ENCODE measurements at regions not wholly inside any gene's neighbourhood (a gene's known extent, or its start where the extent isn't known, plus 50 kb on each side); places are given as distances from the start of the nearest gene placed in this dataset.

DNA sequence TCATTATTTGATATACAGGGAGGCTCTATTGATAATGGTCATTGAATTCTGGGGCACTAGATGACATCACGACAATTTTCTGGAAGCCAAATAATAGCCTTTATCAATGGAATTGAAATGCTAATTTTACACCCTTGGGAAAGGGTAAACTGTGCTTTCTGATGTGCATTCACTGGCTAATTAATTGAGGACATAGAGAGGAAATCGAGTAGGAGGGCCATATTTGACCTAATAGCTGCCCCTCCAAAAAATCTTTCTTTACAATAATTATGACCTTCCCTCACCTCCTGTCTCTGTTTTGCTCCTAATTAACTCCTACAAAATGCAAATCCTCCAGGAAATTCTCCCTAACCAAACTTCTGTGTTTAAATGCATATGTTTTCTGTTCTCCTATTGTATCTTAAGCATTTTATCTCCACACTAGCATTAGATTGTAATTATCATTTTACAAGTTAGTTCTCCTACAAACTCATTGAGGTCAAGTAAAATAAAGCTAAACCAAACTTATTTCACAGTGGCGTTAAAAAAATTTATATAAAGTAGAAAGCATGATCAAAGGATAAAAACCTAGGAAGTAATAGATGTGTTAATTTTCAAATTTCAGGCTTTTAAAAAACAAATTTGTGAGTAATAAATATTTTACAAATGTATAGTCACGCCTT lies 1414.0 kb upstream of the AGA start:
- DNase-seq, result no peak

DNA sequence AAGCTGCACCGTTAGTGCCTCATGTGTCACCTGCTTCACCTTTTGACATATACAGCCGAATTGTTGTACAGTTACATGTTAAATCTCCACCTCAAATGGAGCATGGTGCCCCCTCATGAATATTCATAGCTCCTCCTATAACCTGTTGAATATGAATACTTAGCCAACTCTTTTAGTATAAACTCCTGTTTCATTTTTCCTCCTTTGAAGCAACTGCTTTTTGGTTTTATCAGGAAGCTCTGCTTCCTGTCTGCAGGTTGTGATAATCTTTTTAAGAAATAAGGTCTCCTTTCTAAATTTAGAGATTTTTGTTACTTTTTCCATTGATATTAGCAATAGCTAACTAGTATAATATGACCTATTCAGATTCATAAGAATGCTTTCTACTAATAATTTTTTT lies 1429.2 kb upstream of the AGA start:
- DNase-seq, result no peak

DNA sequence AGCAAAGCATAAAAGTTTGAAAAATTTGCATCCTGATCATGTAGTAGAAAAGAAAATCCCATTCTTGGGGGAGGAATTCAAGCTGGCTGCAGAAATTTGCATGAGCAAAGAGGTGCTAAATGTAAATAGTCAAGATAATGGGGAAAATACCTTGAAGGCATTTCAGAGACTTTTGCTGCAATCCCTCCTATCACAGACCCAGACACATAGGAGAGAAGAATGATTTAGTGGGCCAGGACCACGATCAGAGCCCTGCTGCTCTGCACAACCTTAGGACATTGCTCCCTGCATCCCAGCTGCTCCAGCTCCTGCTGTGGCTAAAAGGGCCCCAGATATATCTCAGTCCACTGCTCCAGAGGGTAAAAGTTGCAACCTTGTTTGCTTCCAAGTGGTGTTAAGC lies 1439.7 kb upstream of the AGA start:
- no peak for DNase-seq

DNA sequence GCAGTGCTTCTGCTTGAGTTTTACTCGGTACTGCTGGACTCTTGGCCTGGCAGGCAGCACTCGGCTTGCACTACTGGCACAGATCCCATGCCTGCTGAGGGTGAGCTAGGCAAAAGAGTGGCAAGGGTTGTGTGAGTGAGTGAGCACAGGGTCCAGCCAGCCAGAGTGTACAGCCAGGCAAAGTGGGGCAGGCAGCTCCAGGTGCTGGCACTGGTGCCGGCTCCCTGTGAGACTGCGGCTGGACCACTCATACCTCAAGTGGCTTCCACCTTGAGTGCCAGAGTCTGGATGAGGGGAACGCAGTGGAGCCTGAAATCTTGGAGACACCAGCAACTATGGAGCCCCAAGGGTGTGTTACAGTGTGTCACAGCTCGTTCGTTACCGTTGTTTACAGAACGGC lies 1451.9 kb upstream of the AGA start:
- no peak for DNase-seq

DNA sequence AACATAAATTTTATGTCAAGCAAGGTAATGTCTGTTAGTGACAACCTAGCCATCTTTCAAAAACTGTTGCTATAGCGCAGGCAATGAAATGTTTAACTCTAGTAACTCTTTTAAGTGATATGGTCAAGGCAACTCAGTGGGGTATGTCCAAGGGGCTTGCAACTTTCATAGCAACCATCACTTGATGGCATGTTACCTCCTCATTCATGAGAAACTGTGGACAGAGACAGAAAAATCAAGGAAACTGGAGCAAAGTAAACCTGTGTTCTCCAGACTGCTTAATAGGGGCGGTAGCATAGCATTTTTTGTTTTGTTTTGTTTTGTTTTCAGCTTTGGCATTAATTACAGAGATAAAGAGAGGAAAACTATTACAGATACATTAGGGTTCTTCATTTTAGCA lies 1456.8 kb upstream of the AGA start:
- DNase-seq, result no peak

DNA sequence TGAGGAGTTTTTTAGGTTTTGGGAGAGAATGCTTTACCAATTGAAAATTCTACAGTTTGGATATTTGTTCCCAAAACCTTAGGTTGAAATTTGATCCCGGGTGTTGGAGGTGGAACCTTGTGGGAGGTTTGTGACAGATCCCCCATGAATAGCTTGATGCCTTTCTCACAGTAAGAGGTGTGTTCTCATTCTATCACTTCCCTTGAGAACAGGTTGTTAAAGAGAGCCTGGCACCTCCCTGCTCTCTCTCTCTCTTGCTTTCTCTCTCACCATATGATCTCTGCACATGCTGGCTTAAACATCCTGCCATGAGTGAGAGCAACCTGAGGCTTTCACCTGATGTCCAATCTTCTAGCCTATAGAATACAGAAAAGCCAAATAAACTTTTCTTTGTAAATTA lies 1475.5 kb upstream of the AGA start:
- no peak for DNase-seq

DNA sequence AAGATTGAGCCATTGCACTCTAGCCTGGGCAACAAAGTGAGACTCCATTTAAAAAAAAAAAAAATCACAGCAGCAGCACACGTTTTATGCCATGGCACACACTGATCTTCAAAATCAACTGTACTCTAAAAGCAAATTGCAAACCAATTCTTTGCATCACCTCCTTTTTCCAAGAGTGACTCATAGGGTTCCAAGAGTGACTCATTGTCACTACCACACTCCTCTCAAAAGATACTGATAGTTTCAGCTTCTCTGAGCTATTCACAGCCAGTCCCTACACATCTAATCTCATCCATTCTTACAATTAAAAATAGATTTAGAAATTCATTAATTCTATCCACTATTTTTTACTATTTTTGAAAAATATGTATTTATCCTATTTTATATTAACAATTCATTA lies 1494.9 kb upstream of the AGA start:
- DNase-seq, result no peak

DNA sequence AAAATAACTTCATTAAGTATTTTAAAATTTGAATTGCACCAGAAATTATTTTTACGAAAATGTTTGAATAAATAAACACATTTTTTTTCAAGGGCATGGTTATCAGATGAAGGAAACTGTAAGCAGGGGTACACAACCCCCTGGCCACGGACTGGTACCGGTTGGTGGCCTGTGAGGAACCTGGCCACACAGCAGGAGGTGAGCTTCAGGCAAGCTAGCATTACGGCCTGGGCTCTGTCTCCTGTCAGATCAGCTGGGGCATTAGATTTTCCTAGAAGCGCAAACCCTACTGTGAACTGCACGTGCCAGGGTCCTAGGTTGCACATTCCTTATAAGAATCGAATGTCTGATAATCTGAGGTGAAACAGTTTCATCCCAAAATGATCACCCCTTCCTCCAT lies 1499.7 kb upstream of the AGA start:
- no peak for DNase-seq

DNA sequence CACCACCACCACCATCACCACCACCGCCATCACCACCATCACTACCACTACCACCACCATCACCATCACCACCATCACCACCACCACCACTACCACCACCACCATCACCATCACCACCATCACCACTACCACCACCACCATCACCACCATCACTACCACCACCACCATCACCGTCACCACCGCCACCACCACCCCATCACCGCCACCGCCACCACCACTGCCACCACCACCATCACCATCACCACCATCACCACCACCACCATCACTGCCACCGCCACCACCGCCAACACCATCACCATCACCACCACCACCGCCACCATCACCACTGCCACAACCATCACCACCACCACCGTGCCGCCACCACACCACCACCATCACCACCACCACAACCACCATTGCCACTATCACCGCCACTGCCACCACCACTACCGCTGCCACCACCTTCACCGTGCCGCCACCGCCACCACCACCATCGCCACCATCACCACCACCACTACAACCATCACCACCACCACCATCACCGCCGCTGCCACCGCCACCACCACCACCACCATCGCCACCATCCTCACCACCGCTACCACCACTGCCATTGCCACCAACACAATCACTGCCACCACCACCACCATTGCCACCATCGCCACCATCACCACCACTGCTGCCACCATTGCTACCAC lies 1511.3 kb upstream of the AGA start:
- DNase-seq, result no peak

DNA sequence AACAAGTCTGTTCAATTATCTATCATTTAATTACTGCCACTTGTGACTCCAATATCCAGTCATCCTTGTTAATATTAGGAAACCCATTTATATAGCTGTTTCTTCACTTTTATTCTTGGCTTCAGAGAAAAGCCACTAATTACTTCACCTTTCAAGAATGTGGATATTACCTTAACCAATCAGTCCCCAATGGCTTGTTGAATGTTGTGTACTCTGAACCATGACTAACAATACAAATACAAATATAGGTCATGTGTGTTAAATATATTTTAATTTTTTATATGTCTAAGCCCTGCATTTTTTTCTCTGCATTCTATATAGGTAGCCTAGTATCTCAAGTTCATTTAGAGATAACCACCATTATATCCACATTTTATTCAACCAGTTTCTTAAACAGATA lies 1513.4 kb upstream of the AGA start:
- DNase-seq, result no peak

DNA sequence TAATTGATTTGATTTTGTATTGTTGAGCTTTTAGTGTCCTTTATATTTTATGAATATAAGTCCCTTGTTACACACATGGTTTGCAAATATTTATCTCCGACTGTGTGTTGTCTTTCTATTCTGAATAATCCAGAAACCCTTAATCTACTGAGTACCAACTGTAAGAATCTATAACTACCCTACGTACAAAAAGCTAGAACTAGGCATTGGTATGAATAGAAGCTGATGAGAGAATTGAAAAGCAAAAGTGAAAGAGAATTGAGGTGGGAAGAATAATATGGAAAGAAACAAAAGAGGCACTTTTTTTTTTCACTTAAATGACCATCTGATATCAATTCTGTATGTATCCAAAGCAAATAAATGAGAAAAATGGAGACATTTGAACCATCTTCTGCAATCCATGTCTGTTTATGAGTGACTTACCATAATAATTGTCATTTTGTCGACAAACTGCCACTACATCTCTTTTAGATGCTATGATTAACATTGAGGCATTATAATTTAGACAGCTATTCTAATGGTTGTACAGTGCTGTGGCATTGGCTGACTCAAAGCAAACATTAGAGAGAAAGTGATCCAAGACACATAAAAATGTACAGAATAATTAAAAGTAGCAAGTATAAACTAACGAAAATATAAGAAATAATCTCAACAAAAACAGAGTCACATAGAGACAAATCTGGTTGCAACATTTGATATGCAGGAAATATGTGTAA lies 1516.6 kb upstream of the AGA start:
- DNase-seq, result no peak

DNA sequence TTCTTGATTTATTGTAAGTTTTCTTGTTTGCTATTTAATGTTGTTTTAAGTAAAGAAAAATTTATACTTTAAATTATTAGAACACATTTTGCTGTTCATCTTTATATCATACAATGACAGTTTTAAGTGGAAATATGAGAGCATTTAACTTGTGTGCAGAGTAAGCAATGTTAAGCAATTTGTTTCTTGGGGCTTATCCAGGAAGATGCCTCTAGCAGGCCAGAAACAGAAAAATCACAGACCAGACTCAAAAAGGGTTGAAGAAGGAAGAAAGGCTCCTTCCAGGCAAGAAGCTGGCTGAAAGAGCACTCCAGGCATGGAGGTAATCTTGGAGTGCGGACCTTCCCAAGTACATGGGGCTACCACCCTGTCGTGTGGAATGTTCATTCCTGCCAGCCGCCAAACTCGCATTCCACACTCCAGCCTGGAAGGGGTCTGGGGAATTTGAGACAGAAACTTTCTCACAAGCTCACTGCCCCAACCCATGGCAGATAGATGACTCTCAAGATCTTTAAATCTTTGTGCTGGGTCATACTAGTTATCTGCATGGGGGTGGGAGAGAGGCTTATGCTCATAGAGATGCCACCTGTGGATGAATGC lies 1521.3 kb upstream of the AGA start:
- DNase-seq, result no peak

DNA sequence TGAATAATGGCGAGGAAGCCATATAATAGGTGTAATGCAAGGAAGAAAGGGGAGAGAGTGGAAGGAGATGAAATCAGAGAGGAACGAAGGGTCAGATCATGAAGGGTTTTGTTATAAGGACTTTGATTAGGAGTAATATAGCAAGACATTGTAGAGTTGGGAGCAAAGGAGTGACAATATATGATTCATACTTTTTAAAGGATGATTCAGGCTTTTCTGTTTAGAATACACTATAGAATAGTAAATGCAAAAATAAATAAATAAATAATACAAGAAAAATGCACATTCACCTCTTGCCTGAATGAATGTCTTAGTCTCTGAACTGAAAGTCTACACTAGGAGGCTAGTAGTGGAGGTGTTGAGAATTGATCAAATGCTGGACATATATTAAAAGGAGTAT lies 1524.4 kb upstream of the AGA start:
- DNase-seq, result no peak

DNA sequence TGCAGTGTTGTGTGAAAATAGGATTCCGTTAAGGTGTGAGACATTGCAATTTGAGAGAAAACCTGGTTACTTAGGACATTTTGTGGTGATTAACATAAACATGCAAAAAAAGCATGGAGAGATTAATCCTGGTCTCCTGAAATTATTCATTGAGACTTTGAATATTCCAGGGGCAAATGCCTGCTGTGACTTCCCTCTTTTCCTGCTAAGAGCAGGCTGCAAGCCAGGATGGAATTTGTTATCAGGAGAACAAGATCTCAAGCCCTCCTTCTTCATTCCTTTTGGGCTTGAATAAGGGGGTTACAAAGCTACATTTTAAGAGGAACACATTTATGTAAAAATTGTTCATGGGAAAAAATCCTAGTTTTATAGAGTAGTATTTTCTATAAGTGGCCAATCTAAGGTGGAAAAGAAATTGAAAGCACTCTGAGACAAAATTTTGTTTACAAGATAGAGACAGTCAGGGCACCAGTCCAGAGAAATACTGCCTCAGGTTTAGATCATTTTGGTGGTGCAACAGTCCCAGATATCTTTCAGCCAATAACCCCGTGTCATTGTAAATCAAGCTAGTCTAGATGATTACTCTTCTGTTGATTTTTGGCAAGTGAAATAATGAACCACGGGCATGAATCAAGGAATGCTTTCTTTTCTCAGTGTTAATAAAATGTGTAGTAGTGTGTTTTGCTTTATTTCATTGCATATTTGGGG lies 1528.3 kb upstream of the AGA start:
- DNase-seq, result no peak

DNA sequence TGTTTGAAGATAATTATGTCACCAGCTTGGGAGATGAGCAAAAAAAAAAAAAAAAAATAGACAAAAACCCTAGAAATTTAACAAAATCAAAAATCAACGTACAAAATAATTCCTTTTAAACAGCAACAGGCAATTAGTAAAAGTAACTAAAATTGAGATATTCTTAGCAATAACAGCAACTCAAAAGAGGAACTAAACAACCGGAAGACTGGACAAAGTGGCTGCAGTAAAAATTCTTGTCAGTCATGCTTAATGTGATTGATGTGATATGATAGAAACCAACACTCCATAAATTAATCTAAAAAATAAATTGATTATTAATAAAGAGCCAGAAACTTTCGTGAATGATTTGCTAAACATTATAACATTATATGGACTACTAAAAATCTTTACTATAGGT lies 1534.6 kb upstream of the AGA start:
- DNase-seq, result no peak

DNA sequence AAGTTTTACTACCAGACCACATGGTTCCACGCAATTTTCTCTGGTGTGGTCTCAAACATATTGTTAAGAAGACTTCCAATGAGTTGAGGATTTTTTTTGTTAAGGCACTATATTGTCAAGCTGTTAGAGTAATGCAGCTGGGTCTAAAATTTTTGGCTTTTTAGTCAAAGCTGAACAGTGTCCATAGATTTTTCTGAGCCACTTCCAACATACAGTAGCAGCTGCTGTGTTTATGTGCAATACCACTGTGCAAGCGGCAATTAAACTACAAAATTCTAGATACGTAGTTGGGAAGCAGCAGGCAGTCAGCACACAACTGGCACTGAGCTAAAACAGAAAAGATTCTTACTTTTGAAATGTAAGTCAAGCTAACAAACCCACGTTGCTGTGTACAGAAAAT lies 1551.1 kb upstream of the AGA start:
- no peak for DNase-seq

DNA sequence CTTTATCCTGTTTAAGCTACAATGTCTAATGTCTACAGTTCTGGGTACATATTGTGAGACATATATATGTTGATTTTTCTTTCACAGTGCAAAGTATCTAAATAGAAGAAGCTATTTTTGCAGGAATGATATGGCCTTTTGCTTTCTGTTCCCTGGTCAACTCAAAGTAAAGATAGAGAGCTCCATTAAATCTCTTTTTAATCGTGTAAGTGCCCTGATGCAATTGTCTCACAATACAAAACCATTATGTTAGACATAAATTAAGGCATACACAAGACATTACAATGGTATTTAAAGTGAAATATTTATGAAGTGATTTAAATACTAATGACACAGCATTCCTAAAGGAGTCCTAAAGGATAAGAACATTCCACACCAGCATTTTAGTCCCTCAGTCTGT lies 1559.7 kb upstream of the AGA start:
- DNase-seq, result no peak

DNA sequence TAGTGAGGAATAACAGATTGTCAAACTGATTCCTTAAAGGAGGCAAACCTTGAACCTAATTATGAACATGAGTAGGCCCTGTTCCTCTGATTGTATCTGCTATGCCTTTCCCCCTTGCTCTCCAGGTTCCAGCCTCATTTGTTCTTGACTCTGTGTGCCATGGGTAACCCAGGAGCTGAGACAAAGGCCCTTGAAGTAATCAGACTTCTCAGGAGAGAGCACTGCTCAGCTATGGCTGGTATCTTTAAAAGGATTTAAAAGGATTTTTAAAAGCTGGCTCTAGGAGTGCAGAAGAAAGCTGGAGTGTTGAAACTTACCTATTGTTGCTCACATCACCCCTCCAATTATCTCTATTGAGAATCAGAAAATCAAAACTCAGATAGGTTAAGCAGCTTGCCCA lies 1565.5 kb upstream of the AGA start:
- no peak for DNase-seq

DNA sequence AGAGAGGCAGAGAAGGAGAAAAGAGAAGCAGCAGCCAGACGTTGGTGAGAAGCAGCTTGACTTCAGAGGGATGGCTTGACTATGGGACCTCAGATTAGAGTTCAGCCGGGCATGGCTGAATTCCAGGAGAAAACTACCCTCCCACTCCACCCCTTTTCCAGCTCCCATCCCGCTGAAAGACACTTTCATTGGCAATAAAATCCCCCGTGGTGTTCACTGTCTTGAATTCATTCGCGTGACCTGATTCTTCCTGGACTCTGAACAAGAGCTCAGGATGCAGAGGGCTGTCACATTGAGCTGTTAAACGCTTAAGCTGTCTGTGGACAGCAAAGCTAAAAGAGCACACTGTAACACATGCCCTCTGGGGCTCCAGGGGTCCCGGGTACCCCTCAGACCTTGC lies 1575.3 kb upstream of the AGA start:
- DNase-seq, result no peak

DNA sequence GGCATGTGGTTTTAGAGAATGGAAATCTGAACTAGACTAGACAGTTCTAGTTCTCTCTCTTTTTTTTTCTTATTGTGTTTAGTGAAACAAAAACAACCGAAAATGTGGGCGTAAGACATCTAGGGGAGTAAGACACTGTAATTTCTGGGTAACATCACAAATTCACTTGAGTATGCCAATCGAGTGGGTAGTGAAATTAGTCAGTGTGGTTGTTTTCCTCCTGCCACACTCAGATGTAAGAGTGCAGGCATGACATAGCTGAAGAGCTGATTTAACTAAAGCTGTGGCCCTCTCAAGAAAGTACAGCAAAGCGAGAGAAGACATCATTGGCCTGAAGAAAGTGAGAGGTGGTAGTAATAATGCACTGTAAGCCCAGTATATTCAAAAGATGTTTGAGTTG lies 1585.3 kb upstream of the AGA start:
- no peak for DNase-seq

DNA sequence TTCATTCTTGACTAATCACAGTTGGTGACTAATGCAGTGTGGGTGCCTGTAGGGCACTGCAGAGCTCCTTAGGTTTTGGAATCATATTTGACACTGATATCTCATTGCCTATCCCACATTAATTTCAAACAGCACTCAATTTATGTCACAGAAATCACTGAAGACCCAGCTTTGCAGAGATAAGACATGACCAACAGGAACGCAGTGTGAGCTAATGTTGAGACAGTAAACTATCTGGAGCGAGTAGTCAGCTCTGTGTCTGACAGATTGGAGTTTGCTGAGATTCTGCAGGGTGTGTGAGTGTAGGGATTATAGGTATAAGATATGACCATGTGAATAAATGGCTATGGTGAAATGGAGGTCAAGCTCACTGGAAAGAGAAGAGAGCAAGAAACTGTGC lies 1586.1 kb upstream of the AGA start:
- no peak for DNase-seq

DNA sequence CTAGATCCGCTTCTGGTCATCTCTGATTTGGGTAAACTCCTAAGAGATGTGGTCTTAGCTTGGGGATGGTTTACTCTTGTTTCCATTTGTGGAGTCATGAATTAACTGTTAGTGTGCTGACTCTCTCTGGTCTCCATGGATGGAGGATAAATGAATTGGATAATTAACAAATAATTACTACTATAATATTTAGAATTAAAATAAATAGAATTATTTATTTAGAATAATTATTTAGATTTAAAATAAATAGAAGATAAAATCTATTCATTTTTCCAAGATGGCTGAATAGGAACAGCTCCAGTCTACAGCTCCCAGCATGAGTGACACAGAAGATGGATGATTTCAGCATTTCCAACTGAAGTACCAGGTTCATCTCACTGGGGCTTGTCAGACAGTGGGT lies 1587.4 kb upstream of the AGA start:
- DNase-seq, result no peak

DNA sequence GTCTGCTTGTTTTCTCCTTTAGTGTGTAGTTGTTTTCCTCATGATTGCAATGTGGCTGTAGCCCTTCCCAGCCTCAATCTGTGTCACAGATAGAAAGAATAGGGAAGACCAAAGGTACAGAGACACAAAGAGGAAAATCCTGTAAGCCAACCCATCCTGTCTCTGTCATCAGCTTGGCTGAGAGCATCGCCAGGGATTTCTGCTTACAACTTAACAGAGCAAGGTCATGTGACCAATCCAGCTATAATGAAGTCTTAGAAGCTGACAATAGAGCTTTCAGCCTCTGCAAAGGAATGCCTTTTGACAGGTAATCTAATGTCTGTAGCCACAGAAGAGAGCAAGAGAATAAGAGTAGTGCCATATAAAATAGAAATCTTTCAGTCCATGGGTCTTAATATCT lies 1598.0 kb upstream of the AGA start:
- no peak for DNase-seq

Measured in activated CD4-positive, alpha-beta T cell treated with anti-CD3 and anti-CD28 coated beads for 1 hour (primary cell).